Upper lobe of right lung (tissue), 1 donor: ENCODE measurements at regions not wholly inside any gene's neighbourhood (a gene's known extent, or its start where the extent isn't known, plus 50 kb on each side); places are given as distances from the start of the nearest gene placed in this dataset.

Experiments
- ATAC-seq: fragments of 200-7000 bp; cut with Tn5 transposase; one replicate; pipeline ENCODE4 v1.9.1; 2020; ENCODE audit warnings: mild to moderate bottlenecking, moderate library complexity
- DNase-seq: peaks from one replicate; pipeline ENCODE4 v3.0.0-alpha.2; 2020
- H3K27ac ChIP-seq: fragments of 200-600 bp; one replicate; pipeline ENCODE4 v1.8.0; 2022
- H3K27me3 ChIP-seq: fragments of 200-600 bp; one replicate; pipeline ENCODE4 v1.8.0; 2022; ENCODE audit warnings: mild to moderate bottlenecking
- H3K36me3 ChIP-seq: fragments of 200-600 bp; one replicate; pipeline ENCODE4 v1.8.0; 2022
- H3K4me1 ChIP-seq: fragments of 200-600 bp; one replicate; pipeline ENCODE4 v1.8.0; 2022
- H3K4me3 ChIP-seq: fragments of 200-600 bp; one replicate; pipeline ENCODE4 v1.8.0; 2022; ENCODE audit warnings: mild to moderate bottlenecking
- H3K9me3 ChIP-seq: fragments of 200-600 bp; one replicate; pipeline ENCODE4 v1.8.0; 2022
- intact Hi-C: fragments of 100-400 bp; cut with DNase I; formaldehyde crosslinking; loops from one replicate; pipeline ENCODE4 v1.11.0; 2022
- TF ChIP-seq, protein P1 (sequence below): fragments of 200-600 bp; IDR thresholded peaks from one replicate; pipeline ENCODE4 v1.8.0; 2022; ENCODE audit warnings: antibody characterized with exemption
- donor health status: DM: no; HTN: yes; CAD: no; lungs with severe emphysema.

GRCh38 chr6:141406761-141407160, 726.0 kb upstream of the GJE1 start:
- no peak for ATAC-seq
- H3K9me3 ChIP-seq: no peaks in the 10 kb centered on the region
- TF ChIP-seq, protein P1, sequence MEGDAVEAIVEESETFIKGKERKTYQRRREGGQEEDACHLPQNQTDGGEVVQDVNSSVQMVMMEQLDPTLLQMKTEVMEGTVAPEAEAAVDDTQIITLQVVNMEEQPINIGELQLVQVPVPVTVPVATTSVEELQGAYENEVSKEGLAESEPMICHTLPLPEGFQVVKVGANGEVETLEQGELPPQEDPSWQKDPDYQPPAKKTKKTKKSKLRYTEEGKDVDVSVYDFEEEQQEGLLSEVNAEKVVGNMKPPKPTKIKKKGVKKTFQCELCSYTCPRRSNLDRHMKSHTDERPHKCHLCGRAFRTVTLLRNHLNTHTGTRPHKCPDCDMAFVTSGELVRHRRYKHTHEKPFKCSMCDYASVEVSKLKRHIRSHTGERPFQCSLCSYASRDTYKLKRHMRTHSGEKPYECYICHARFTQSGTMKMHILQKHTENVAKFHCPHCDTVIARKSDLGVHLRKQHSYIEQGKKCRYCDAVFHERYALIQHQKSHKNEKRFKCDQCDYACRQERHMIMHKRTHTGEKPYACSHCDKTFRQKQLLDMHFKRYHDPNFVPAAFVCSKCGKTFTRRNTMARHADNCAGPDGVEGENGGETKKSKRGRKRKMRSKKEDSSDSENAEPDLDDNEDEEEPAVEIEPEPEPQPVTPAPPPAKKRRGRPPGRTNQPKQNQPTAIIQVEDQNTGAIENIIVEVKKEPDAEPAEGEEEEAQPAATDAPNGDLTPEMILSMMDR: no peak
- no peaks in the 10 kb centered on the region for H3K36me3 ChIP-seq
- no peaks in the 10 kb centered on the region for H3K27me3 ChIP-seq
- intact Hi-C loops: no loop called here
- no peaks in the 10 kb centered on the region for H3K4me1 ChIP-seq
- H3K27ac ChIP-seq: no peak overlapping the region
- no peak for DNase-seq
- no peak overlapping the region for H3K4me3 ChIP-seq

GRCh38 chr6:141403827-141404226, 728.9 kb upstream of the GJE1 start:
- ATAC-seq: peak; percentile 36
- Histone ChIP-seq H3K36me3 (no peaks in the 10 kb centered on the region), H3K9me3 (no peaks in the 10 kb centered on the region), H3K4me1 (no peaks in the 10 kb centered on the region), H3K4me3 (no peak overlapping the region), H3K27me3 (no peaks in the 10 kb centered on the region), H3K27ac (no peak overlapping the region)
- no peak for DNase-seq
- intact Hi-C loops: no loop called here
- TF ChIP-seq, protein P1: no peak

GRCh38 chr6:141403103-141403502, 729.6 kb upstream of the GJE1 start:
- Histone ChIP-seq H3K27ac (no peak overlapping the region), H3K4me1 (no peaks in the 10 kb centered on the region), H3K9me3 (no peaks in the 10 kb centered on the region), H3K4me3 (no peak overlapping the region), H3K27me3 (no peaks in the 10 kb centered on the region), H3K36me3 (no peaks in the 10 kb centered on the region)
- intact Hi-C loops: no loop called here
- TF ChIP-seq, protein P1: no peak
- no peak for DNase-seq
- no peak for ATAC-seq

- no peaks in the 10 kb centered on the region for H3K27me3 ChIP-seq
- H3K4me1 ChIP-seq: no peaks in the 10 kb centered on the region
- no peaks in the 10 kb centered on the region for H3K9me3 ChIP-seq
- H3K4me3 ChIP-seq: no peak overlapping the region
- H3K27ac ChIP-seq: no peak overlapping the region
- TF ChIP-seq, protein P1: no peak
- no peak for ATAC-seq
- H3K36me3 ChIP-seq: no peaks in the 10 kb centered on the region
- intact Hi-C loops: no loop called here
- no peak for DNase-seq
These were observed 730.2 kb upstream of the GJE1 start for GRCh38 chr6:141402489-141402888.

GRCh38 chr6:141401851-141402250, 730.9 kb upstream of the GJE1 start:
- no peak overlapping the region for H3K27ac ChIP-seq
- H3K36me3 ChIP-seq: no peaks in the 10 kb centered on the region
- H3K4me3 ChIP-seq: no peak overlapping the region
- no peaks in the 10 kb centered on the region for H3K4me1 ChIP-seq
- no peaks in the 10 kb centered on the region for H3K27me3 ChIP-seq
- TF ChIP-seq, protein P1: no peak
- no peaks in the 10 kb centered on the region for H3K9me3 ChIP-seq
- intact Hi-C loops: no loop called here
- ATAC-seq (no peak), DNase-seq (no peak)

GRCh38 chr6:141401168-141401567, 731.6 kb upstream of the GJE1 start:
- Histone ChIP-seq H3K36me3 (no peaks in the 10 kb centered on the region), H3K27ac (no peak overlapping the region), H3K9me3 (no peaks in the 10 kb centered on the region), H3K4me3 (no peak overlapping the region), H3K4me1 (no peaks in the 10 kb centered on the region), H3K27me3 (no peaks in the 10 kb centered on the region)
- TF ChIP-seq, protein P1: no peak
- DNase-seq (no peak), ATAC-seq (no peak)
- intact Hi-C loops: no loop called here
